B cell (primary cell): ENCODE measurements at regions not wholly inside any gene's neighbourhood (a gene's known extent, or its start where the extent isn't known, plus 50 kb on each side); places are given as distances from the start of the nearest gene placed in this dataset.
"Not testable (repeated sequence)": the region's sequence is repeated elsewhere in the genome, so short reads cannot be mapped to it uniquely, and the experiment has no call there.

ENCODE experiments used
- ATAC-seq: fragments of 200-7000 bp; cut with Tn5 transposase; one replicate; pipeline ENCODE4 v1.10.0; 2021; ENCODE audit warnings: low read depth, mild to moderate bottlenecking, moderate number of reproducible peaks, moderate library complexity
- CTCF ChIA-PET: fragments of 350-600 bp; sonication (Branson Sonifier 250); formaldehyde crosslinking; loops from one replicate; lab custom pipeline; 2021; ENCODE audit warnings: antibody characterized with exemption, inconsistent platforms; lab: Charles Lee
- POLR2A ChIA-PET: fragments of 350-600 bp; sonication (Branson Sonifier 250); formaldehyde crosslinking; loops from one replicate; lab custom pipeline; 2021; ENCODE audit warnings: antibody characterized with exemption; lab: Charles Lee
- DNase-seq: peaks from one replicate; pipeline ENCODE4 v3.0.0; 2013
- H2AFZ ChIP-seq: 2 replicates; pipeline ENCODE4 v1.6.1; 2012; ENCODE audit warnings: mild to moderate bottlenecking, low read depth, low read length; ENCODE audit not compliant: insufficient read depth, poor library complexity, severe bottlenecking
- H3K27ac ChIP-seq, 2 donors: 1 replicate in 1 of 2; 2 replicates in 1 of 2; pipeline ENCODE4 v1.5.1; 2012 to 2013; ENCODE audit warnings: low read length in 2 of 2, mild to moderate bottlenecking in 2 of 2, moderate library complexity in 1 of 2
- H3K27me3 ChIP-seq, 4 experiments: fragments of 200-600 bp in 1 of 4; sonication (generic) in 1 of 4; replicated peaks in 1 of 4; 1 replicate in 2 of 4; 2 replicates in 2 of 4; pipeline versions ENCODE4 v1.6.1 to v1.7.0; 2013 to 2016; ENCODE audit warnings: low read length in 3 of 4, mild to moderate bottlenecking in 2 of 4, mixed read lengths in 1 of 4, moderate library complexity in 1 of 4; ENCODE audit not compliant: insufficient read depth in 4 of 4, control insufficient read depth in 3 of 4; ENCODE audit errors: control extremely low read depth in 1 of 4
- H3K36me3 ChIP-seq, 2 experiments: replicated peaks in 1 of 2; 1 replicate in 1 of 2; 2 replicates in 1 of 2; pipeline versions ENCODE4 v1.6.1 to v1.7.1; 2013; ENCODE audit warnings: low read length in 1 of 2; ENCODE audit not compliant: insufficient read depth in 2 of 2, control insufficient read depth in 1 of 2; ENCODE audit errors: control extremely low read depth in 1 of 2, extremely low read depth in 1 of 2
- H3K4me1 ChIP-seq, 2 donors: fragments of 200-600 bp in 1 of 2; sonication (generic) in 1 of 2; 1 replicate in 1 of 2; 2 replicates in 1 of 2; pipeline versions ENCODE4 v1.5.1 to v1.6.1; 2013 to 2017; ENCODE audit warnings: low read length in 2 of 2; ENCODE audit not compliant: control insufficient read depth in 2 of 2, insufficient read depth in 2 of 2
- H3K4me2 ChIP-seq: replicated peaks from 2 replicates; pipeline ENCODE3; 2012; ENCODE audit warnings: mild to moderate bottlenecking, low read depth, low read length; ENCODE audit not compliant: poor library complexity, severe bottlenecking
- H3K4me3 ChIP-seq, 5 experiments: fragments of 200-600 bp in 1 of 5; sonication (generic) in 1 of 5; 1 replicate in 3 of 5; 2 replicates in 2 of 5; pipeline versions ENCODE4 v1.5.1 to v1.7.0; 2011 to 2016; ENCODE audit warnings: low read length in 4 of 5, mild to moderate bottlenecking in 4 of 5, low read depth in 2 of 5, control low read depth in 1 of 5, moderate library complexity in 1 of 5; ENCODE audit not compliant: insufficient read depth in 1 of 5; ENCODE audit errors: control extremely low read depth in 1 of 5, extremely low read depth in 1 of 5
- H3K79me2 ChIP-seq: fragments of 200-600 bp; sonication (generic); one replicate; pipeline ENCODE4 v1.6.0; 2016; ENCODE audit warnings: low read length; ENCODE audit not compliant: control insufficient read depth, insufficient read depth
- H3K9ac ChIP-seq: fragments of 200-600 bp; sonication (generic); 2 replicates; pipeline ENCODE4 v1.6.1; 2017; ENCODE audit warnings: mild to moderate bottlenecking, low read length, moderate library complexity
- H3K9me3 ChIP-seq, 3 donors: one replicate each; pipeline versions ENCODE4 v1.6.1 to v1.7.1; 2013; ENCODE audit warnings: low read length in 2 of 3; ENCODE audit not compliant: control insufficient read depth in 2 of 3, insufficient read depth in 1 of 3; ENCODE audit errors: control extremely low read depth in 1 of 3
- H4K20me1 ChIP-seq: 2 replicates; pipeline ENCODE4 v1.6.0; 2012; ENCODE audit warnings: mild to moderate bottlenecking, low read length; ENCODE audit not compliant: insufficient read depth, control insufficient read depth, poor library complexity, severe bottlenecking
- H3K27ac Mint-ChIP-seq: one replicate; pipeline ENCODE4 v1.8.0; 2021; ENCODE audit warnings: mixed read lengths
- H3K27me3 Mint-ChIP-seq: one replicate; pipeline ENCODE4 v1.8.0; 2021; ENCODE audit warnings: mixed read lengths
- H3K4me1 Mint-ChIP-seq: one replicate; pipeline ENCODE4 v1.8.0; 2021; ENCODE audit warnings: mixed read lengths
- H3K4me3 Mint-ChIP-seq: one replicate; pipeline ENCODE4 v1.8.0; 2021; ENCODE audit warnings: mixed read lengths
- H3K9me3 Mint-ChIP-seq: one replicate; pipeline ENCODE4 v1.8.0; 2022; ENCODE audit warnings: mixed read lengths; ENCODE audit not compliant: insufficient read depth
- CTCF ChIP-seq: fragments of 200-600 bp; IDR thresholded peaks from one replicate; pipeline ENCODE4 v1.8.0; 2022; ENCODE audit warnings: antibody characterized with exemption, mild to moderate bottlenecking
- EZH2 ChIP-seq: IDR thresholded peaks from 2 replicates; pipeline ENCODE4 v1.6.1; 2012; ENCODE audit warnings: borderline replicate concordance, low read depth, mild to moderate bottlenecking, moderate library complexity, low read length; ENCODE audit not compliant: insufficient read depth, poor library complexity, severe bottlenecking
- WGBS: methylation state at CpG from one replicate; pipeline ENCODE4 v1.1.5; 2013; ENCODE audit warnings: missing lambda C conversion rate; ENCODE audit not compliant: insufficient coverage; 5-methylcytosine and 5-hydroxymethylcytosine counted together
- intact Hi-C: fragments of 100-400 bp; cut with micrococcal nuclease; formaldehyde crosslinking; loops from one replicate; pipeline ENCODE4 v1.10.0; 2022

GRCh38 chr11:23780231-23780630, 716.6 kb upstream of the LUZP2 start:
- POLR2A ChIA-PET: no interaction called here
- Histone ChIP-seq H3K9me3 (no peaks in the 10 kb centered on the region), H3K4me1 (no peaks in the 10 kb centered on the region), H3K79me2 (no peaks in the 10 kb centered on the region), H3K9ac (no peak overlapping the region), H3K4me3 (no peak overlapping the region), H3K27ac (no peak overlapping the region), H3K27me3 (no peaks in the 10 kb centered on the region), H2AFZ (no peak overlapping the region), H3K36me3 (no peaks in the 10 kb centered on the region), H3K4me2 (no peak overlapping the region), H4K20me1 (no peaks in the 10 kb centered on the region)
- ATAC-seq (no peak), DNase-seq (no peak)
- Mint-ChIP-seq H3K9me3 (no peaks in the 10 kb centered on the region), H3K4me1 (no peaks in the 10 kb centered on the region), H3K4me3 (no peak overlapping the region), H3K27me3 (no peaks in the 10 kb centered on the region), H3K27ac (no peak overlapping the region)
- TF ChIP-seq CTCF: no peak
- TF ChIP-seq EZH2: no peak
- intact Hi-C loops: no loop called here
- CTCF ChIA-PET: no interaction called here

DNA sequence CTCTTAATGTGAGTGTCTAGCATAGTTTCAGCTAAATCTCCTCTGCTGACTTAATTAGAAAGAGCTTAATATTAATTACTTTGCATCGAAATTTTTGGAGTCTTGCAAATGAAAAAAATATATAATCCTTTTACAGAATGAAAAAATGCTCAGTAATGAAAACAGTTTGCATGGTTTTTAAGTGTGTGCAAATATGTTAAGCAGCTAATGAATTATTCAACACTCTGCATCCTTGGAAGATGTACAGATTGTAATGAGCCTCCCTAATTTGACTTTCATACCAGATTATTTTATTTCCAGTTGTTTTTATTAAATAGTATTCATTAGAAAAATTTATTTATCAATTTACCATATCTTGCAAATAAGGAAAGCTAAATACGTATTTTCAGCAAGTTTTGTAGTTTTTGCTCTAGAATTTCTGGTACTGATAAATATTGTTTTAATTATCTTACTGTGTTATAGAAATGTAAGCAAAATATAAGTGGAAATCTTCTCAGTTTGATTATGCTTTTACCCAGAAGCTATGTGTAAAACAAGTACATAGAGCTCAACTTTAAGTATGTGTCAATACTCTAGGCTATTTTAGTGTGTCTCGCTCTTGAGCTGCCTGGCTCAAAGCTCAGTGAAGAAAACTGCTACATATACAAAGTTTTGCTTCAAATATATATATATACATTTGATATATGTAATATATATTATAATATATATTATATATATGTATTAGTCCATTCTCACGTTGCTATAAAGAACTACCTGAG, 714.9 kb upstream of the LUZP2 start:
- Histone ChIP-seq H3K9ac (no peak overlapping the region), H3K4me3 (no peak overlapping the region), H4K20me1 (no peaks in the 10 kb centered on the region), H3K4me2 (no peak overlapping the region), H3K36me3 (no peaks in the 10 kb centered on the region), H2AFZ (no peak overlapping the region), H3K27me3 (no peaks in the 10 kb centered on the region), H3K4me1 (no peaks in the 10 kb centered on the region), H3K9me3 (no peaks in the 10 kb centered on the region), H3K79me2 (no peaks in the 10 kb centered on the region), H3K27ac (no peak overlapping the region)
- Mint-ChIP-seq H3K9me3 (no peaks in the 10 kb centered on the region), H3K4me3 (no peak overlapping the region), H3K27ac (no peak overlapping the region), H3K4me1 (no peaks in the 10 kb centered on the region), H3K27me3 (no peaks in the 10 kb centered on the region)
- POLR2A ChIA-PET: no interaction called here
- TF ChIP-seq EZH2: no peak
- TF ChIP-seq CTCF: no peak
- ATAC-seq (no peak), DNase-seq (no peak)
- no CpG with 5 or more reads among the region's 4 CpGs for WGBS
- intact Hi-C loops: no loop called here
- CTCF ChIA-PET: no interaction called here

GRCh38 chr11:23786974-23787373, 709.9 kb upstream of the LUZP2 start:
- H3K36me3 ChIP-seq, intact Hi-C loops, H3K4me1 Mint-ChIP-seq, POLR2A ChIA-PET, H3K4me3 ChIP-seq, ATAC-seq, H3K4me2 ChIP-seq, H3K27me3 ChIP-seq, H2AFZ ChIP-seq, H3K27ac Mint-ChIP-seq, H3K27ac ChIP-seq, CTCF ChIA-PET, H4K20me1 ChIP-seq, H3K9me3 Mint-ChIP-seq, H3K9ac ChIP-seq, H3K4me3 Mint-ChIP-seq, H3K9me3 ChIP-seq, H3K27me3 Mint-ChIP-seq, H3K4me1 ChIP-seq, H3K79me2 ChIP-seq, DNase-seq: not testable (repeated sequence)
- WGBS: no CpG with 5 or more reads among the region's 1 CpG
